OCI-LY1 (cell line): ENCODE measurements at regions not wholly inside any gene's neighbourhood (a gene's known extent, or its start where the extent isn't known, plus 50 kb on each side); places are given as distances from the start of the nearest gene placed in this dataset.

Experiments
- H2AFZ ChIP-seq: fragments of 200-600 bp; sonication (generic), shearing (Covaris generic); 2 replicates; pipeline ENCODE4 v1.6.0; 2014; ENCODE audit warnings: antibody characterized with exemption, mild to moderate bottlenecking, low read length
- H3F3A ChIP-seq: fragments of 200-600 bp; sonication (generic), shearing (Covaris generic); 2 replicates; pipeline ENCODE4 v1.6.0; 2014; ENCODE audit warnings: mild to moderate bottlenecking, antibody characterized with exemption, low read length, moderate library complexity; ENCODE audit not compliant: insufficient read depth
- H3K27ac ChIP-seq: fragments of 200-600 bp; sonication (generic); 2 replicates; pipeline ENCODE4 v1.5.1; 2014; ENCODE audit warnings: low read length, mixed run types, mild to moderate bottlenecking, low read depth; ENCODE audit not compliant: poor library complexity, severe bottlenecking
- H3K27me3 ChIP-seq: fragments of 200-600 bp; sonication (generic); 2 replicates; pipeline ENCODE4 v1.6.0; 2014; ENCODE audit warnings: antibody characterized with exemption, mild to moderate bottlenecking, low read length, moderate library complexity; ENCODE audit not compliant: insufficient read depth
- H3K36me3 ChIP-seq: fragments of 200-600 bp; sonication (generic); 2 replicates; pipeline ENCODE4 v1.6.1; 2014; ENCODE audit warnings: mild to moderate bottlenecking, antibody characterized with exemption, low read length, moderate library complexity, mixed read lengths; ENCODE audit not compliant: insufficient read depth
- H3K4me1 ChIP-seq: fragments of 200-600 bp; sonication (generic); 2 replicates; pipeline ENCODE4 v1.5.1; 2014; ENCODE audit warnings: mild to moderate bottlenecking, low read length, moderate library complexity; ENCODE audit not compliant: insufficient read depth, severe bottlenecking
- H3K4me2 ChIP-seq: fragments of 200-600 bp; sonication (generic), shearing (Covaris generic); 2 replicates; pipeline ENCODE4 v1.6.1; 2014; ENCODE audit warnings: low read length
- H3K4me3 ChIP-seq: fragments of 200-600 bp; sonication (generic); 2 replicates; pipeline ENCODE4 v1.5.1; 2014; ENCODE audit warnings: low read length, low read depth, mild to moderate bottlenecking, mixed read lengths; ENCODE audit not compliant: poor library complexity, severe bottlenecking
- H3K79me2 ChIP-seq: fragments of 200-600 bp; shearing (Covaris generic); 2 replicates; pipeline ENCODE4 v1.6.1; 2016; ENCODE audit warnings: mixed run types, low read length, mixed read lengths; ENCODE audit not compliant: insufficient read depth
- H3K9ac ChIP-seq: fragments of 200-600 bp; sonication (generic), shearing (Covaris generic); 2 replicates; pipeline ENCODE4 v1.6.1; 2014; ENCODE audit warnings: mild to moderate bottlenecking, low read length, mixed read lengths
- H3K9me2 ChIP-seq: fragments of 200-600 bp; sonication (generic), shearing (Covaris generic); 2 replicates; pipeline ENCODE4 v1.6.1; 2014; ENCODE audit warnings: low read depth, mild to moderate bottlenecking, low read length, mixed read lengths
- H3K9me3 ChIP-seq: fragments of 200-600 bp; shearing (Covaris generic); 2 replicates; pipeline ENCODE4 v1.6.1; 2014; ENCODE audit warnings: low read length, mixed read lengths
- H4K20me1 ChIP-seq: fragments of 200-600 bp; sonication (generic), shearing (Covaris generic); 2 replicates; pipeline ENCODE4 v1.6.0; 2016; ENCODE audit warnings: mild to moderate bottlenecking, low read length; ENCODE audit not compliant: insufficient read depth
- CTCF ChIP-seq: fragments of 200-600 bp; sonication (generic), shearing (Covaris generic); IDR thresholded peaks from 2 replicates; pipeline ENCODE4 v1.5.1; 2017; ENCODE audit warnings: mild to moderate bottlenecking, antibody characterized with exemption, low read length, moderate library complexity, mixed read lengths
- EZH2 ChIP-seq: fragments of 200-600 bp; sonication (generic), shearing (Covaris generic); IDR thresholded peaks from 2 replicates; pipeline ENCODE4 v1.8.0; 2017; ENCODE audit warnings: borderline replicate concordance, mixed run types, mild to moderate bottlenecking, antibody characterized with exemption, low read length, moderate library complexity, mixed read lengths

DNA sequence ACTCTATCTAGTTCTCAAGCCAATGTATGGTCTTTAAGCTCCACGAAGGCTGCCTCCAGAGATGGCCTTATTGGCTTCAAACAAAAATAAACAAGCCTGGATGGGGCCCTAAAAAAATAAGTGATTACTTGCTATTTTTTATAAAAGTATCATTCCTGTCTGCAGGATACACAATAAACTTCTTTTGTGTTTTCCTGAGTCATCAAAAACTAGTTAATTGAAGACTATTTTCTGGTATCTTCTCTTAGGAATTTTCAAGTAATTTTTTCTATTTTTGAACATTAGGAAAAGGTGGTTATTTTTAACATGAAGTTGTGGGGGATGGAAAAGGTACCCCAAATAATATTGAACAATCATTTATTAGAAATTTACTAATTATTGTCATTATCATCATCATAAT is 213.1 kb upstream of the DYNLRB2 start:
- H3K9me3 ChIP-seq, result no peaks in the 10 kb centered on the region

DNA sequence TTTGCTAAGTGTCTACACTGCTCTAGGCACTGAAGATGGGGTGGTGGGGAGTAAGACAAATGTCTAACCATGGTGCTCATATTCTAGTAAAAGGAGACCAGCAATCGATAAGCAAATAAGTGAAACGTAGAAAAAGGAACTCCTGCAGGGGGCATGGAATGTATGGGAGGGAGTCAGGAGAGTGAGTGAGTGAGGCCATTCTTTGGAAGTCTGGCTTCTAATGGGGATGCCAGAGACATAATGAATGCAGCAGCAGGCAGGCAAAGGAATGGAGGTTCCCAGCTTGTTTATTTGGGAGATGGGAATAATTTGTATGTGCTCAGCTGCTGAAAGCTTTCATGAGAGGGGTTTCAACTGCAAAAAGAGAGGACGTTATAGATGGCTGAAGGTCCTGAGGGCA is 216.4 kb upstream of the DYNLRB2 start:
- Histone ChIP-seq H2AFZ (no peak overlapping the region), H3K36me3 (no peaks in the 10 kb centered on the region), H3K4me1 (no peaks in the 10 kb centered on the region), H3K9me3 (no peaks in the 10 kb centered on the region), H3K79me2 (no peaks in the 10 kb centered on the region), H3K27ac (no peak overlapping the region), H3K9ac (no peak overlapping the region), H3F3A (no peaks in the 10 kb centered on the region), H3K27me3 (no peaks in the 10 kb centered on the region), H3K4me2 (no peak overlapping the region), H3K9me2 (no peaks in the 10 kb centered on the region), H4K20me1 (no peaks in the 10 kb centered on the region), H3K4me3 (no peak overlapping the region)
- TF ChIP-seq CTCF (no peak), EZH2 (no peak)

More for the DNA sequence above, 213.1 kb upstream of the DYNLRB2 start:
- H3K27me3 ChIP-seq, result no peaks in the 10 kb centered on the region
- H3F3A ChIP-seq, result no peaks in the 10 kb centered on the region
- no peak for TF ChIP-seq CTCF
- TF ChIP-seq EZH2, result no peak
- no peaks in the 10 kb centered on the region for H3K79me2 ChIP-seq
- H3K9ac ChIP-seq, result no peak overlapping the region
- no peaks in the 10 kb centered on the region for H3K9me2 ChIP-seq
- H3K4me2 ChIP-seq, result no peak overlapping the region
- H4K20me1 ChIP-seq, result no peaks in the 10 kb centered on the region
- H3K36me3 ChIP-seq, result no peaks in the 10 kb centered on the region
- H3K27ac ChIP-seq, result no peak overlapping the region
- H3K4me3 ChIP-seq, result no peak overlapping the region
- H2AFZ ChIP-seq, result no peak overlapping the region
- no peaks in the 10 kb centered on the region for H3K4me1 ChIP-seq

GRCh38 chr16:80323808-80324195 is 217.0 kb upstream of the DYNLRB2 start:
- TF ChIP-seq EZH2 (no peak), CTCF (no peak)
- no peaks in the 10 kb centered on the region for H4K20me1 ChIP-seq
- no peak overlapping the region for H3K9ac ChIP-seq
- H3K36me3 ChIP-seq, result no peaks in the 10 kb centered on the region
- H3K4me1 ChIP-seq, result no peaks in the 10 kb centered on the region
- H3K9me2 ChIP-seq, result no peaks in the 10 kb centered on the region
- H3K27me3 ChIP-seq, result no peaks in the 10 kb centered on the region
- no peak overlapping the region for H3K4me3 ChIP-seq
- H2AFZ ChIP-seq, result no peak overlapping the region
- H3K79me2 ChIP-seq, result no peaks in the 10 kb centered on the region
- H3K27ac ChIP-seq, result no peak overlapping the region
- H3K4me2 ChIP-seq, result no peak overlapping the region
- no peaks in the 10 kb centered on the region for H3F3A ChIP-seq
- H3K9me3 ChIP-seq, result no peaks in the 10 kb centered on the region
